Osteocyte (in vitro differentiated cells): ENCODE measurements at regions not wholly inside any gene's neighbourhood (a gene's known extent, or its start where the extent isn't known, plus 50 kb on each side); places are given as distances from the start of the nearest gene placed in this dataset.

Experiments
- DNase-seq: peaks from one replicate; pipeline ENCODE4 v3.0.0; 2021; ENCODE audit warnings: mixed read lengths; ENCODE audit not compliant: unreplicated experiment; ENCODE audit errors: extremely low spot score
- H3K27ac Mint-ChIP-seq: one replicate; pipeline ENCODE4 v1.8.0; 2021; ENCODE audit warnings: mild to moderate bottlenecking, mixed read lengths; ENCODE audit not compliant: unreplicated experiment
- H3K27me3 Mint-ChIP-seq: one replicate; pipeline ENCODE4 v1.8.0; 2021; ENCODE audit warnings: mixed read lengths; ENCODE audit not compliant: unreplicated experiment
- H3K36me3 Mint-ChIP-seq: one replicate; pipeline ENCODE4 v1.8.0; 2021; ENCODE audit warnings: mixed read lengths; ENCODE audit not compliant: unreplicated experiment
- H3K4me1 Mint-ChIP-seq: one replicate; pipeline ENCODE4 v1.8.0; 2021; ENCODE audit warnings: mixed read lengths; ENCODE audit not compliant: unreplicated experiment
- H3K4me3 Mint-ChIP-seq: one replicate; pipeline ENCODE4 v1.8.0; 2021; ENCODE audit warnings: mild to moderate bottlenecking, moderate library complexity, mixed read lengths; ENCODE audit not compliant: unreplicated experiment
- H3K9me3 Mint-ChIP-seq: one replicate; pipeline ENCODE4 v1.8.0; 2021; ENCODE audit warnings: mixed read lengths; ENCODE audit not compliant: unreplicated experiment
- TF ChIP-seq, protein P1 (sequence below): fragments of 200-600 bp; sonication (generic); IDR thresholded peaks from 2 replicates; pipeline ENCODE4 v1.5.0; 2021; ENCODE audit warnings: antibody characterized with exemption, mild to moderate bottlenecking, moderate library complexity

DNA sequence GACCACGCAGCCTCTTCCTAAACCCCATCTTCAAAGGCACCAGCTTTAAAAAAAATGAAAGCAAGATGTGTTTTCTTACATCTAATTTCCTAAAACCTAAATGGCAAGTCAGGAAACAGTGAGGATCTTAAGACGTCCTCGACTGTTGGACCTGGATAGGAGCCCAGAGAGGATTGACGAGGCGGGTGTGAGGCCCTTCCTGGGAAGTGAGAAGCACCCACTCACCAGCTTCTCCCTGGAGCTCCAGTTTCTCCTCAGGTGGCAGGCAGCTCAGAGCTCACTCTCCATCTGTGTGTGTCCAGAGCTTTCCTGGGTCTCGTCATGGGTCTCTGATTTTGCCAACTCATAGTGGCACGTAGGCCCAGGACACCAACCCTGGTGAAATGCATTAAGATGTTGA, 614.0 kb upstream of the AUTS2 start:
- H3K4me3 Mint-ChIP-seq: no peak overlapping the region
- no peaks in the 10 kb centered on the region for H3K27me3 Mint-ChIP-seq
- H3K27ac Mint-ChIP-seq: no peak overlapping the region
- no peak for DNase-seq
- H3K4me1 Mint-ChIP-seq: peaks cover 10% of the 10 kb centered on the region
- peaks cover 13% of the 10 kb centered on the region for H3K9me3 Mint-ChIP-seq
- H3K36me3 Mint-ChIP-seq: no peaks in the 10 kb centered on the region
- TF ChIP-seq, protein P1, sequence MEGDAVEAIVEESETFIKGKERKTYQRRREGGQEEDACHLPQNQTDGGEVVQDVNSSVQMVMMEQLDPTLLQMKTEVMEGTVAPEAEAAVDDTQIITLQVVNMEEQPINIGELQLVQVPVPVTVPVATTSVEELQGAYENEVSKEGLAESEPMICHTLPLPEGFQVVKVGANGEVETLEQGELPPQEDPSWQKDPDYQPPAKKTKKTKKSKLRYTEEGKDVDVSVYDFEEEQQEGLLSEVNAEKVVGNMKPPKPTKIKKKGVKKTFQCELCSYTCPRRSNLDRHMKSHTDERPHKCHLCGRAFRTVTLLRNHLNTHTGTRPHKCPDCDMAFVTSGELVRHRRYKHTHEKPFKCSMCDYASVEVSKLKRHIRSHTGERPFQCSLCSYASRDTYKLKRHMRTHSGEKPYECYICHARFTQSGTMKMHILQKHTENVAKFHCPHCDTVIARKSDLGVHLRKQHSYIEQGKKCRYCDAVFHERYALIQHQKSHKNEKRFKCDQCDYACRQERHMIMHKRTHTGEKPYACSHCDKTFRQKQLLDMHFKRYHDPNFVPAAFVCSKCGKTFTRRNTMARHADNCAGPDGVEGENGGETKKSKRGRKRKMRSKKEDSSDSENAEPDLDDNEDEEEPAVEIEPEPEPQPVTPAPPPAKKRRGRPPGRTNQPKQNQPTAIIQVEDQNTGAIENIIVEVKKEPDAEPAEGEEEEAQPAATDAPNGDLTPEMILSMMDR: no peak

DNA sequence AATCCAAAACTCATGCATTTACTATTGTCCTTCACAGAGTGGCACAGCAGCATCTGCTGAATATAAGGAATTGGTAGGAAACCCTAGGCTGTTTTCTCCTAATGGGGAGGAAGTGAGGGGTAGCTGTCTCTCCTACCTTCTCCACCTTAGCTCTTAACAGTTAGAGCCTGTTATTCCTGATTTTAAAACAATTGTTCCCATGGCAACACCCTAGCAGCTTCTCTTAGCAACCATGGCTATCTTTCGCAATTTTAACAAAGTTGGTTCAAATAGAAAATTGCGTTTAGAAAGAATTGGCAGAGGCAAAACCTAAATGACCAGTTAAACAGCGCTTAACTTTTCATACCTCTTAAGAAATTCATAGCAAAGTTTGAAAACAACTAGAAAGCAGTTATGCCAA, 603.4 kb upstream of the AUTS2 start:
- TF ChIP-seq, protein P1: no peak
- peaks cover 4% of the 10 kb centered on the region for H3K9me3 Mint-ChIP-seq

DNA sequence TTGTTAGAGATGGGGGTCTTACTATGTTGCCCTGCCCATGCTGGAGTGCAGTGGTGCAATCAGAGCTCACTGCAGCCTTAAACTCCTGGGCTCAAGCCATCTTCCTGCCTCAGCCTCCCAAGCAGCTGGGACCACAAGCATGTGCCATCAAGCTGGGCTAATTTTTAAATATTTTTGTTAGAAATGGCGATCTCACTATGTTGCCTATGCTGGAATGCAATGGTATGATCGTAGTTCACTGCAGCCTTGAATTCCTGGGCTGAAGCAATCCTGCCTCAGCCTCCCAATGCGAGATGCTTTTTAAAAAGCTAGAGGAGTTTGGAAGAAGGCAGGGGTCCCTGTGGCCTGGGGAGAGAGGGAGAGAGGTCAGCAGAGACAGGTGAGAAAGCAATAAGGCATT, 600.1 kb upstream of the AUTS2 start:
- Mint-ChIP-seq H3K36me3 (no peaks in the 10 kb centered on the region), H3K9me3 (peaks cover 26% of the 10 kb centered on the region), H3K4me3 (no peak overlapping the region), H3K4me1 (peaks cover 3% of the 10 kb centered on the region), H3K27me3 (no peaks in the 10 kb centered on the region), H3K27ac (no peak overlapping the region)
- DNase-seq: no peak
- TF ChIP-seq, protein P1: no peak

More for the DNA sequence above, 603.4 kb upstream of the AUTS2 start:
- Mint-ChIP-seq H3K27me3 (no peaks in the 10 kb centered on the region), H3K4me3 (no peak overlapping the region), H3K36me3 (no peaks in the 10 kb centered on the region), H3K4me1 (no peaks in the 10 kb centered on the region), H3K27ac (no peak overlapping the region)
- DNase-seq: no peak

DNA sequence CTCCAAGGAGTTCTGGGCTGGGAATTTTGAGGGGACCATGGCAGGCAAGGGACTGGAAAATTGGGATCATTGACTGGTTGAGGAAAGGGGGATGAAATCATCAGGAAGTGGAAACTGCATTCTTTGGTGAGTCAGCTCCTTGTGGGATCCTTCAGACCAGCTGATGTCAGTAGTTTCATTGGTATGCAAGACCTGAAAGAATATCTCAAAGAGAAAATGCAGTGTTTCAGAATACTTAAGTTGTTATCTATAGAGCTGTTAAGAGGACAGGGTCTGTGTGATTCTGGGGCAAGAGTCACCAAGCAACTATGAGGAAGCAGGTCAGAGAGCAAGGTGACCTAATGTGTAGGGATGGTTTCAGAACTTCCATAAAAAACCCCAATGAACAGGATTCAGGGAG, 595.9 kb upstream of the AUTS2 start:
- Mint-ChIP-seq H3K36me3 (no peaks in the 10 kb centered on the region), H3K27me3 (no peaks in the 10 kb centered on the region), H3K27ac (no peak overlapping the region), H3K4me3 (no peak overlapping the region), H3K9me3 (peaks cover 28% of the 10 kb centered on the region), H3K4me1 (peaks cover 3% of the 10 kb centered on the region)
- TF ChIP-seq, protein P1: no peak
- no peak for DNase-seq

DNA sequence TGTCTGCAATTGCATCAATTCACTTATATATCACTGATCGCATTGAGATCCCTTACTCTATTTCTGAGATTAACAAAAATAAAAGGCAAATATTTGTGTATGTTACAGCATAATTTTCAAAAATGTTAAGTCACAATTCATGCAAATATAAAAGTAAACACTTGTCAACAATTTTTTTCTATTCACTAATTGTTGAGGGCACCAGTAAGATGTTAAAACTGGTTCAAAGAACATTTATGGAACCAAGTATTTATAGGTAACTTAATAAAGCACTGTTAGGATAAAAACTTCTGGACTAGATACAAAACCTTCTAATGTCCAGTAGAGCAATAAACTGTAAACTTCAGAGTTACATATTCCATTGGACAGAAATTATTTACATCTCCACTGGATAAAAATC, 586.1 kb upstream of the AUTS2 start:
- Mint-ChIP-seq H3K36me3 (no peaks in the 10 kb centered on the region), H3K4me3 (no peak overlapping the region), H3K4me1 (no peaks in the 10 kb centered on the region), H3K27me3 (no peaks in the 10 kb centered on the region), H3K27ac (no peak overlapping the region), H3K9me3 (peaks cover 9% of the 10 kb centered on the region)
- TF ChIP-seq, protein P1: no peak
- DNase-seq: no peak
